GM10847 (cell line): ENCODE measurements at regions not wholly inside any gene's neighbourhood (a gene's known extent, or its start where the extent isn't known, plus 50 kb on each side); places are given as distances from the start of the nearest gene placed in this dataset.

ENCODE experiments used
- POLR2A ChIP-seq: IDR thresholded peaks from 2 replicates; pipeline ENCODE4 v1.6.1; 2011; ENCODE audit not compliant: insufficient read length; ENCODE audit errors: extremely low read depth

DNA sequence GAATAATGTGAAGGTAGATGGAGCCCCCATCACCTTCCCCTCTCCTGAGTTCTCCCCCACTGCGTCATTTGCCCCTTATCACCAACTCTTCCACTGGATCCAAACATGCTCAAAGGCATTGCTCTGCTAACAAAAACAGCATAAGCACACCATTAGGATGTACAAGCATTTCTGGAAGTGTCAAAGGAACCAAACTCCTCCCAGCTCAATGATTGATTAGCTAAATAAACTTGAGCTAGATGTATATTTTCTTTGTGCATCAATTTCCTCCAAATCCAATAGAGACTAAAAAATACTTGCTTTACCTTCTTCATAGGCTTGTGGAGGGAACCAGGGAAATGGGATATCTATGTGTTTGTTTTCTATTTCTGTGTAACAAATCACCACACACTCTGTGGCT, 248.4 kb upstream of the JARID2 start:
- no peak for TF ChIP-seq POLR2A

DNA sequence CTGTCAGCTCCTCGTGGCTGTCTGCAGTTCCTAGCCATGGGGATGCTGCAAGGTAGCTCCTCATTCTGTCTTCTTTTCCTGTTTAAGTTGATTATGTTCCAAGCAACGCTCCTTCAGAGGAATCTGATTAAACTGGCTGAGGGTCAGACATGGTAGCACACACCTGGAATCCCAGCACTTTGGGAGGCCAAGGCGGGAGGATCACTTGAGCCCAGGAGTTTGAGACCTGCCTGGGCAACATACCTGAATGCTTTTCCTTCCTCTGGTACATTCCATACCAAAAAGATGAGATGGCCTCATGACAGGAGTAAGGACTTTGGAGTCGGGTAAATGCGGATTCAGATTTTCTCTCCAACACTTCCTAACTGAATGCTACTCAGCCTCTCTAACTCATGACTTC, 246.8 kb upstream of the JARID2 start:
- TF ChIP-seq POLR2A: no peak

GRCh38 chr6:15001326-15001910, 244.5 kb upstream of the JARID2 start:
- TF ChIP-seq POLR2A: no peak

GRCh38 chr6:15008269-15008668, 237.6 kb upstream of the JARID2 start:
- TF ChIP-seq POLR2A: no peak

GRCh38 chr6:15014958-15015357, 230.9 kb upstream of the JARID2 start:
- no peak for TF ChIP-seq POLR2A

- no peak for TF ChIP-seq POLR2A
Observed at GRCh38 chr6:15016813-15017212, 229.1 kb upstream of the JARID2 start.

DNA sequence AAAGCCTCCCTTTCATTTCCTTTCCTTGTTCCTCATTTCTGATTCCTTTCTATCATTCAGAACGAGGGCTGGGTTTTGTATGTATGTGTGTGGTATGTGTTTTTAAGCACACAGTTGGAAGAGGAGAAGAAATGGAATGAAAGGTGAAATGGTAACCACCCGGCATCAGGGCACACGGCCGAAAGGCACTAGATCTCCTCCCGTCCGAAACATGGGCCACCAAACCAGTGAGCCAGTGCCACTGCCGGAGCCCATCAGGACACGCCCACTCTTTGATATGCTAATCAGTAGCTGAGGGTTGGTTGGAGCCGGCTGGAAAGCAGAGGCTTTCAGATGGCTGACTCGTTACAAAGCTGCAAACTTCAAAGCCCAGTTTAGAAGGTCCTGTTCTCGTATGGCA, 228.6 kb upstream of the JARID2 start:
- TF ChIP-seq POLR2A: no peak

- TF ChIP-seq POLR2A: no peak
Observed at GRCh38 chr6:15017803-15018202, 228.1 kb upstream of the JARID2 start.

GRCh38 chr6:15020119-15020770, 225.6 kb upstream of the JARID2 start:
- no peak for TF ChIP-seq POLR2A

GRCh38 chr6:15021074-15021473, 224.8 kb upstream of the JARID2 start:
- no peak for TF ChIP-seq POLR2A

GRCh38 chr6:15023448-15023847, 222.4 kb upstream of the JARID2 start:
- no peak for TF ChIP-seq POLR2A

- TF ChIP-seq POLR2A: no peak
Observed at GRCh38 chr6:15025446-15025845, 220.4 kb upstream of the JARID2 start.

- TF ChIP-seq POLR2A: no peak
Observed at GRCh38 chr6:15026832-15027231, 219.0 kb upstream of the JARID2 start.

DNA sequence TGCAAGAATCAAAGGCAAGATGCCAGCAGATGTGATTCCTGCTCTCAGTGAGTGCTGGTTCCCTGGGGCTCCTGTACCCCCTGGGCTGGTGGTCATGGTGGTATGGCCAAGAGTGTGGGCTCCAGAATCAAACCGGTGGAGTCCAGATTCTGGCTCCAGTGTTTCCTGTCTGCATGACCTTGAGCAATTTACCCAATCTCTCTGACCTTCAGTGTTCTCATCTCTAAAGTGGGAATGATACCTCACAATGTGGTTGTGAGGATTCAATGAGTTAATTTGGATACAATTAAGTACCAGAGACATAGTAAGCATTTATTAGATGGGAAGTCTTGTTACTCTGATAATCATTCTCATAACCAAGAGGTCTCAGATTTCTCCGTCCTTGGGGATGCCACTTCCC, 218.4 kb upstream of the JARID2 start:
- no peak for TF ChIP-seq POLR2A

GRCh38 chr6:15032015-15032414, 213.9 kb upstream of the JARID2 start:
- no peak for TF ChIP-seq POLR2A

DNA sequence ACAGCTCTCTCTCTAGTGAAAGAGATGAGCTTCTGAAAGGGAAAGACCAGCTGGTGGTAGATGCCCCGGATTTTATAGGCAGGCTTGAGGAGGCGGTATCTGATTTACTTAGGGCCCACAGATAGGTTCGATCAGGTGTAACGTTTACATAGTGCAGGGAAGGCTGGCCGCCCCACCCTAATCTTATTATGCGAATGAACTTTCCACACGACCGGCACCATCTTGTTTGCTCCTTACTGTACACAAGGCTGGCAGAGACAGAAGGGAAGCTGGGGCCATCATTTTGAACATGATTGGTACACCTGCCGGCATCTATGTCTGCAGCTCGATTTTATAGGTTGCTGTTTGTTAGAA, 212.0 kb upstream of the JARID2 start:
- no peak for TF ChIP-seq POLR2A

GRCh38 chr6:15036690-15037245, 209.1 kb upstream of the JARID2 start:
- TF ChIP-seq POLR2A: no peak
